A673 (cell line): ENCODE measurements at regions not wholly inside any gene's neighbourhood (a gene's known extent, or its start where the extent isn't known, plus 50 kb on each side); places are given as distances from the start of the nearest gene placed in this dataset.

Source experiments
- BruUV-seq: library from RNA; stranded (reverse); fragments of 400-500 nt; replicated peaks from 2 replicates; lab custom pipeline; 2021; lab: Mats Ljungman, UMichigan
- CTCF ChIA-PET: fragments of 300-600 bp; sonication (Branson Sonifier 250); formaldehyde crosslinking; loops from one replicate; lab custom pipeline; 2022; ENCODE audit warnings: antibody characterized with exemption; lab: Charles Lee
- POLR2A ChIA-PET: fragments of 300-600 bp; sonication (Branson Sonifier 250); formaldehyde crosslinking; loops from one replicate; lab custom pipeline; 2022; ENCODE audit warnings: antibody characterized with exemption; ENCODE audit not compliant: low non-redundant PET; lab: Charles Lee
- DNase-seq: peaks from one replicate; pipeline ENCODE4 v3.0.0-alpha.2; 2015; ENCODE audit warnings: low spot score
- H3K27ac ChIP-seq: fragments of 200-600 bp; sonication (generic); 2 replicates; pipeline ENCODE4 v1.5.1; 2016; ENCODE audit warnings: mixed run types, low read depth, mild to moderate bottlenecking, mixed read lengths, antibody characterized with exemption, low read length; ENCODE audit not compliant: poor library complexity, severe bottlenecking
- H3K27me3 ChIP-seq: fragments of 200-600 bp; sonication (generic); replicated peaks from 2 replicates; pipeline ENCODE4 v1.6.1; 2017; ENCODE audit warnings: mixed run types, low read depth, mild to moderate bottlenecking, mixed read lengths, antibody characterized with exemption, low read length; ENCODE audit not compliant: insufficient read depth, poor library complexity
- H3K36me3 ChIP-seq: fragments of 200-600 bp; sonication (generic); 2 replicates; pipeline ENCODE4 v1.6.1; 2016; ENCODE audit warnings: mixed run types, mild to moderate bottlenecking, mixed read lengths, antibody characterized with exemption, low read length; ENCODE audit not compliant: insufficient read depth, poor library complexity, severe bottlenecking
- H3K4me1 ChIP-seq: fragments of 200-600 bp; sonication (generic); 2 replicates; pipeline ENCODE4 v1.6.1; 2017; ENCODE audit warnings: mixed run types, mild to moderate bottlenecking, mixed read lengths, antibody characterized with exemption, low read length; ENCODE audit not compliant: insufficient read depth, poor library complexity, severe bottlenecking
- H3K4me3 ChIP-seq: fragments of 200-600 bp; sonication (generic); 2 replicates; pipeline ENCODE4 v1.5.1; 2016; ENCODE audit warnings: low read depth, mixed run types, mild to moderate bottlenecking, mixed read lengths, low read length; ENCODE audit not compliant: poor library complexity, severe bottlenecking
- H3K9me3 ChIP-seq: fragments of 200-600 bp; sonication (generic); 2 replicates; pipeline ENCODE4 v1.6.1; 2016; ENCODE audit warnings: mixed run types, low read depth, mild to moderate bottlenecking, mixed read lengths, antibody characterized with exemption, low read length; ENCODE audit not compliant: poor library complexity, severe bottlenecking
- EZH2 ChIP-seq: fragments of 200-600 bp; sonication (generic); IDR thresholded peaks from 2 replicates; pipeline ENCODE4 v1.6.1; 2017; ENCODE audit warnings: borderline replicate concordance, low read depth, mild to moderate bottlenecking, mixed read lengths, antibody characterized with exemption, low read length; ENCODE audit not compliant: poor library complexity, severe bottlenecking
- intact Hi-C: fragments of 100-400 bp; cut with micrococcal nuclease; formaldehyde crosslinking; loops from one replicate; pipeline ENCODE4 v1.10.0; 2022; ENCODE audit not compliant: unreplicated experiment
- TF ChIP-seq, protein P1 (sequence below): fragments of 300-800, 200-600 bp; sonication (generic); conservative IDR thresholded peaks from 2 replicates; pipeline ENCODE4 v1.5.1; 2017; ENCODE audit warnings: low read depth, mild to moderate bottlenecking, antibody characterized with exemption, low read length, moderate library complexity, mixed read lengths

- Histone ChIP-seq H3K27ac (no peak overlapping the region), H3K36me3 (no peaks in the 10 kb centered on the region), H3K9me3 (no peaks in the 10 kb centered on the region), H3K27me3 (no peaks in the 10 kb centered on the region), H3K4me3 (no peak overlapping the region), H3K4me1 (no peaks in the 10 kb centered on the region)
- no peak for TF ChIP-seq EZH2
- TF ChIP-seq, protein P1, sequence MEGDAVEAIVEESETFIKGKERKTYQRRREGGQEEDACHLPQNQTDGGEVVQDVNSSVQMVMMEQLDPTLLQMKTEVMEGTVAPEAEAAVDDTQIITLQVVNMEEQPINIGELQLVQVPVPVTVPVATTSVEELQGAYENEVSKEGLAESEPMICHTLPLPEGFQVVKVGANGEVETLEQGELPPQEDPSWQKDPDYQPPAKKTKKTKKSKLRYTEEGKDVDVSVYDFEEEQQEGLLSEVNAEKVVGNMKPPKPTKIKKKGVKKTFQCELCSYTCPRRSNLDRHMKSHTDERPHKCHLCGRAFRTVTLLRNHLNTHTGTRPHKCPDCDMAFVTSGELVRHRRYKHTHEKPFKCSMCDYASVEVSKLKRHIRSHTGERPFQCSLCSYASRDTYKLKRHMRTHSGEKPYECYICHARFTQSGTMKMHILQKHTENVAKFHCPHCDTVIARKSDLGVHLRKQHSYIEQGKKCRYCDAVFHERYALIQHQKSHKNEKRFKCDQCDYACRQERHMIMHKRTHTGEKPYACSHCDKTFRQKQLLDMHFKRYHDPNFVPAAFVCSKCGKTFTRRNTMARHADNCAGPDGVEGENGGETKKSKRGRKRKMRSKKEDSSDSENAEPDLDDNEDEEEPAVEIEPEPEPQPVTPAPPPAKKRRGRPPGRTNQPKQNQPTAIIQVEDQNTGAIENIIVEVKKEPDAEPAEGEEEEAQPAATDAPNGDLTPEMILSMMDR, result no peak
- BruUV-seq, result no TSS peak
- CTCF ChIA-PET, result no interaction called here
- POLR2A ChIA-PET, result no interaction called here
- intact Hi-C loops, result no loop called here
- DNase-seq, result no peak
Observed at GRCh38 chr7:46611508-46611907, 690.4 kb upstream of the IGFBP3 start.

DNA sequence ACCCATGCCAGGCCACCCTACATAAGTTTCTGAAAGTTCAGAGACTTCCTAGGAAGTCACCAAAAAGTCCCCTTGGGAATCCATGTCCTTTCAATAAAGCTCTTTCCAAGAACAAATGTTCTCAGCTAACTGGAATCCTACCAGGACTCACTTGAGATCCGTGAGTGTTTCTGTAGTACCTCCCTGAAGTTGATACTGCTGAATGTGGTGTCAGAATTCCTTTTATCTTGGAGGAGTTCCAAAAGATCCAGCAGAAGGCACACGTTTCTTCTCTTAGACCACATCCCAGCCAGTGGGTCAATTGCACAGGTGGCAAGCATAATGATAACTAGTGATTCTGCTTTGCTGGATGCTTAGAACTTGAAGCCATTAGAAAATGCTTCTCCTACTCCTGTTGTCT is 689.7 kb upstream of the IGFBP3 start:
- CTCF ChIA-PET, result no interaction called here
- H3K4me1 ChIP-seq, result no peaks in the 10 kb centered on the region
- no peak overlapping the region for H3K4me3 ChIP-seq
- TF ChIP-seq, protein P1, result no peak
- no peak for TF ChIP-seq EZH2
- no peak for DNase-seq
- H3K27ac ChIP-seq, result no peak overlapping the region
- no peaks in the 10 kb centered on the region for H3K36me3 ChIP-seq
- POLR2A ChIA-PET, result no interaction called here
- no peaks in the 10 kb centered on the region for H3K9me3 ChIP-seq
- no TSS peak for BruUV-seq
- H3K27me3 ChIP-seq, result no peaks in the 10 kb centered on the region
- intact Hi-C loops, result no loop called here

DNA sequence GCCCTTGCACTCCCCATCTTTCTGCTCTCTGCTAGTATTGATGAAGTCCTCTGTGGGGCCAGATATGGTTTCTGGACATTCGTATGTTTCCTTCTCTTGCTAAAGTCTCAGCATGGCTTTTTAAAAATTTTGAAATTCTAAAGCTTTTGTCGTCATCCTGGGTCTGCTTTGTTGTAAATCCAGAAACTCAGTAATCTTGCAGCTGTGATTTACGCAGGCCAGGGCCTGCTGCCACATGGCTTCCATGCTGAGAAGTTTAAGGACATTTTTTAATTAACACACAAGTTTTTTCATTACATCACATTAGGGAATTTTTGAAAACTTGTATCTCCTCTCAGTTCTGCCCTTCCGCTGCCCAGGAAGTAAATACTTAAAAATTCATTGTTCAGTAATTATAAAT is 686.1 kb upstream of the IGFBP3 start:
- TF ChIP-seq, protein P1, result no peak
- TF ChIP-seq EZH2, result no peak
- no peak overlapping the region for H3K27ac ChIP-seq
- H3K27me3 ChIP-seq, result no peaks in the 10 kb centered on the region
- no peaks in the 10 kb centered on the region for H3K9me3 ChIP-seq
- intact Hi-C loops, result no loop called here
- no TSS peak for BruUV-seq
- ChIA-PET CTCF (no interaction called here), POLR2A (no interaction called here)
- H3K4me3 ChIP-seq, result no peak overlapping the region
- no peak for DNase-seq
- no peaks in the 10 kb centered on the region for H3K4me1 ChIP-seq
- H3K36me3 ChIP-seq, result no peaks in the 10 kb centered on the region
